ENCODE measurements at regions not wholly inside any gene's neighbourhood (a gene's known extent, or its start where the extent isn't known, plus 50 kb on each side); places are given as distances from the start of the nearest gene placed in this dataset.

- no peak for TF ChIP-seq CTCF (IDR thresholded peaks at IDR 0.05)
- no peak for TF ChIP-seq POLR2A (IDR thresholded peaks at IDR 0.05)
- TF ChIP-seq POLR2AphosphoS5 (IDR thresholded peaks at IDR 0.05): no peak
These were observed 208.7 kb downstream of the KCNJ2 start for GRCh38 chr17:70378076-70378475.
